HCT116 (cell line): ENCODE measurements at regions not wholly inside any gene's neighbourhood (a gene's known extent, or its start where the extent isn't known, plus 50 kb on each side); places are given as distances from the start of the nearest gene placed in this dataset.

Experiments
- ATAC-seq: fragments of 200-7000 bp; cut with Tn5 transposase; 2 replicates; pipeline ENCODE4 v1.9.1; 2020; ENCODE audit warnings: mild to moderate bottlenecking, moderate library complexity
- BruUV-seq: library from RNA; stranded (reverse); fragments of 400-500 nt; replicated peaks from 2 replicates; lab custom pipeline; 2021; lab: Mats Ljungman, UMichigan
- CTCF ChIA-PET: fragments of 300-600 bp; sonication (Branson Sonifier 250); formaldehyde crosslinking; loops from one replicate; lab custom pipeline; 2021; ENCODE audit warnings: antibody characterized with exemption; lab: Charles Lee
- POLR2A ChIA-PET: fragments of 300-600, 350-600 bp; sonication (Branson Sonifier 250); formaldehyde crosslinking; loops from one replicate; lab custom pipeline; 2021; ENCODE audit warnings: antibody characterized with exemption; lab: Charles Lee
- RAD21 ChIA-PET, 2 experiments: fragments of 300-600 bp; sonication (Branson Sonifier 250); formaldehyde crosslinking; loops; one replicate each; lab custom pipeline; 2023; ENCODE audit warnings: low total read pairs in 2 of 2; ENCODE audit not compliant: uncharacterized antibody in 2 of 2, unreplicated experiment in 2 of 2, low non-redundant PET in 1 of 2; lab: Charles Lee
- DNase-seq: peaks from one replicate; pipeline ENCODE4 v3.0.0-alpha.2; 2010; ENCODE audit warnings: low read depth, low spot score
- H2AFZ ChIP-seq: fragments of 200-600 bp; shearing (Covaris generic), sonication (generic); 2 replicates; pipeline ENCODE4 v1.6.1; 2017; ENCODE audit warnings: low read depth, mixed run types, mixed read lengths, antibody characterized with exemption, low read length; ENCODE audit not compliant: poor library complexity, severe bottlenecking
- H3K27ac ChIP-seq: 2 replicates; pipeline ENCODE4 v1.5.1; 2012; ENCODE audit warnings: low read depth, low read length
- H3K27me3 ChIP-seq: fragments of 200-600 bp; sonication (generic); 2 replicates; pipeline ENCODE4 v1.6.1; 2016; ENCODE audit warnings: mixed run types, low read length, mixed read lengths; ENCODE audit not compliant: insufficient read depth
- H3K36me3 ChIP-seq, 2 experiments: fragments of 200-500 bp in 1 of 2; fragments of 200-600 bp in 1 of 2; sonication (Bioruptor generic) in 1 of 2; sonication (generic) in 1 of 2; 2 replicates each; pipeline versions ENCODE4 v1.5.1 to v1.6.1; 2014 to 2016; ENCODE audit warnings: low read length in 2 of 2, inconsistent platforms in 1 of 2, mixed read lengths in 1 of 2, mixed run types in 1 of 2; ENCODE audit not compliant: insufficient read depth in 2 of 2, control insufficient read depth in 1 of 2
- H3K4me1 ChIP-seq, 2 experiments: fragments of 200-600 bp in 1 of 2; sonication (generic) in 1 of 2; 2 replicates each; pipeline versions ENCODE4 v1.5.1 to v1.6.1; 2012 to 2017; ENCODE audit warnings: low read length in 2 of 2, inconsistent platforms in 1 of 2, mild to moderate bottlenecking in 1 of 2, mixed read lengths in 1 of 2, mixed run types in 1 of 2, moderate library complexity in 1 of 2; ENCODE audit not compliant: insufficient read depth in 2 of 2, control insufficient read depth in 1 of 2
- H3K4me2 ChIP-seq: fragments of 200-600 bp; sonication (generic); 2 replicates; pipeline ENCODE4 v1.6.1; 2017; ENCODE audit warnings: mixed run types, low read length, mixed read lengths
- H3K4me3 ChIP-seq, 2 experiments: fragments of 200-600 bp in 1 of 2; sonication (generic) in 1 of 2; replicated peaks in 1 of 2; 2 replicates each; pipeline ENCODE4 v1.5.1; 2011 to 2016; ENCODE audit warnings: low read length in 2 of 2, control low read depth in 1 of 2, low read depth in 1 of 2, mild to moderate bottlenecking in 1 of 2, mixed read lengths in 1 of 2, mixed run types in 1 of 2
- H3K79me2 ChIP-seq: fragments of 200-600 bp; sonication (generic); 2 replicates; pipeline ENCODE4 v1.6.1; 2017; ENCODE audit warnings: mild to moderate bottlenecking, mixed run types, low read length, moderate library complexity, mixed read lengths; ENCODE audit not compliant: insufficient read depth
- H3K9ac ChIP-seq: fragments of 200-600 bp; sonication (generic); 2 replicates; pipeline ENCODE4 v1.6.1; 2016; ENCODE audit warnings: low read length, mixed read lengths
- H3K9me2 ChIP-seq: fragments of 200-600 bp; sonication (generic), shearing (Covaris generic); 2 replicates; pipeline ENCODE4 v1.6.1; 2017; ENCODE audit warnings: mixed run types, mild to moderate bottlenecking, moderate library complexity; ENCODE audit not compliant: insufficient read depth
- H3K9me3 ChIP-seq, 2 experiments: fragments of 200-500 bp in 1 of 2; fragments of 200-600 bp in 1 of 2; sonication (Bioruptor generic) in 1 of 2; sonication (generic) in 1 of 2; 2 replicates each; pipeline ENCODE4 v1.6.1; 2014 to 2017; ENCODE audit warnings: low read length in 2 of 2, mixed read lengths in 2 of 2, inconsistent platforms in 1 of 2, low read depth in 1 of 2, mild to moderate bottlenecking in 1 of 2, mixed run types in 1 of 2, moderate library complexity in 1 of 2; ENCODE audit not compliant: control insufficient read depth in 1 of 2, insufficient read depth in 1 of 2
- H4K20me1 ChIP-seq: fragments of 200-600 bp; sonication (generic), shearing (Covaris generic); 2 replicates; pipeline ENCODE4 v1.6.1; 2017; ENCODE audit warnings: mixed run types, mild to moderate bottlenecking, moderate library complexity; ENCODE audit not compliant: insufficient read depth
- ATF3 ChIP-seq: IDR thresholded peaks from 2 replicates; pipeline ENCODE4 v1.6.1; 2012
- FOSL1 ChIP-seq: IDR thresholded peaks from 2 replicates; pipeline ENCODE4 v1.6.1; 2012; ENCODE audit warnings: low read depth
- SRF ChIP-seq: IDR thresholded peaks from 2 replicates; pipeline ENCODE4 v1.6.1; 2012; ENCODE audit warnings: low read depth
- ZFX ChIP-seq: fragments of 450-650 bp; IDR thresholded peaks from 2 replicates; pipeline ENCODE4 v1.6.1; 2017
- intact Hi-C: fragments of 100-400 bp; cut with micrococcal nuclease; formaldehyde crosslinking; loops from 2 replicates; pipeline ENCODE4 v1.10.0; 2022
- TF ChIP-seq, protein P1 (sequence below): IDR thresholded peaks from 2 replicates; pipeline ENCODE4 v1.6.1; 2012

DNA sequence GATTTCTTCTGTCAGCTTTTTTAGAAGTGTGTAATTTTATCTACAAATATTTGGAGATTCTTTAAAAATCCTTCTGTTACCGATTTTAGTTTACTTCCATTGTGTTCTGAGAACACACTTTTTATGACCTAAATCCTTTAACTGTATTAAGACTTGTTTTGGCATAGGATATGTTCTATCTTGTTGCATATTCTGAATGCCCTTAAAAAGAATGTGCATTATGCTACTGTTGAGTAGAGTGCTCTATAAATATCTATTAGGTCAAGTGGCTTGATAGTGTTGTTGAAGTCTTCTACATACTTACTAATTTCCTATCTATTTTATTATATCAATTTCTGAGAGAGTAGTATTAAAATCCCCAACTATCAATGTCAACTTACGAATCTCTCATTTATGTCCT, 502.2 kb downstream of the MAFB start:
- ChIA-PET POLR2A (no interaction called here), CTCF (no interaction called here), RAD21 (no interaction called here)
- no TSS peak for BruUV-seq
- no peak overlapping the region for H3K4me2 ChIP-seq
- TF ChIP-seq, protein P1, sequence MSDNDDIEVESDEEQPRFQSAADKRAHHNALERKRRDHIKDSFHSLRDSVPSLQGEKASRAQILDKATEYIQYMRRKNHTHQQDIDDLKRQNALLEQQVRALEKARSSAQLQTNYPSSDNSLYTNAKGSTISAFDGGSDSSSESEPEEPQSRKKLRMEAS: no peak
- no peak for TF ChIP-seq FOSL1
- TF ChIP-seq ZFX: no peak
- TF ChIP-seq SRF: no peak
- no peak overlapping the region for H3K4me3 ChIP-seq
- no peaks in the 10 kb centered on the region for H3K4me1 ChIP-seq
- no peaks in the 10 kb centered on the region for H4K20me1 ChIP-seq
- no peak for DNase-seq
- no peaks in the 10 kb centered on the region for H3K9me3 ChIP-seq
- no peaks in the 10 kb centered on the region for H3K79me2 ChIP-seq
- no peaks in the 10 kb centered on the region for H3K27me3 ChIP-seq
- no peaks in the 10 kb centered on the region for H3K36me3 ChIP-seq
- no peak for ATAC-seq
- no peak overlapping the region for H3K27ac ChIP-seq
- no peaks in the 10 kb centered on the region for H3K9me2 ChIP-seq
- intact Hi-C loops: no loop called here
- H3K9ac ChIP-seq: no peak overlapping the region
- H2AFZ ChIP-seq: no peak overlapping the region

GRCh38 chr20:40181676-40182075, 507.4 kb downstream of the MAFB start:
- H2AFZ ChIP-seq: no peak overlapping the region
- no peaks in the 10 kb centered on the region for H3K79me2 ChIP-seq
- H3K9me3 ChIP-seq: no peaks in the 10 kb centered on the region
- no peak for TF ChIP-seq ATF3
- TF ChIP-seq, all 23 proteins: peak for 0
- no peak for ATAC-seq
- POLR2A ChIA-PET: no interaction called here
- Histone ChIP-seq H3K9ac (no peak overlapping the region), H3K4me2 (no peak overlapping the region), H3K4me3 (no peak overlapping the region), H3K27ac (no peak overlapping the region), H3K36me3 (no peaks in the 10 kb centered on the region), H3K9me2 (no peaks in the 10 kb centered on the region), H3K27me3 (no peaks in the 10 kb centered on the region), H3K4me1 (no peaks in the 10 kb centered on the region), H4K20me1 (no peaks in the 10 kb centered on the region)
- CTCF ChIA-PET: no interaction called here
- intact Hi-C loops: no loop called here
- RAD21 ChIA-PET: no interaction called here
- BruUV-seq: no TSS peak
- DNase-seq: no peak
